ENCODE measurements at regions not wholly inside any gene's neighbourhood (a gene's known extent, or its start where the extent isn't known, plus 50 kb on each side); places are given as distances from the start of the nearest gene placed in this dataset.

DNA sequence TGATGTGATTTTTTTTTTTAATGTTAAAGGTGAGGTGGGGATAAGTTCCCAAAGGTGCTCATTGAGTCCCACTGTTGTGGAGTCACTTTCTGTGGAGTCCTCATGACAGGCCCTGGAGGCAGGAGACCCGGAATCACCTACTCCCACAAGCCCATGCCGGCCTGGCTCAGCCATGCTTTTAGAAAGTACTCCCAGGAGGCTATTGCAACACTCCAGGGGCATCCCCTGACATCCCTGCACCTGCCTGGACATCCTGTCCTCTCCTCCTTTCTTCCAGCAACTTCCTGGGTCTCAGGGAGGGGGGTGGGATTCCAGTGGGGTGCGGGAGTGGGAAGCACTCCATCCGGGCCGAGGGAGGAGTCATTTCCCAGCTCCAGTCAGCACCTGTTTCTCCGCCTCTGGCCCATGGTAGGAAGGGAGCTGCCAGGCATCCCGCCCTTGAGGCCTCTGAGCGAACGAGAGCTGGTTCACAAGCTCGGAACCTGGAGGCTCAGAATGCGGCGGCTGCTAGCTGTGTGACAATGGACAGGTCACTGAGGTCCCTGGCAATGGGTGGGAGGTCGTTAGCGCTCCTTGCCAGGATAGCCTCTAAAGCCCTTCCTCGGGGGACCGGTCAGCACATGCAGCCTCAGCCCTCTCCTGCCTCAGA is 163.9 kb upstream of the ID2 start:
- Histone ChIP-seq H3K4me1 (ENCODE audit: control insufficient read depth, insufficient read depth, low read length) (no peaks in the 10 kb centered on the region), H3K9me3 (ENCODE audit: control insufficient read depth, low read length) (no peaks in the 10 kb centered on the region), H3K9ac (ENCODE audit: extremely low read depth, low read length, poor library complexity, severe bottlenecking) (no peak overlapping the region), H3K36me3 (ENCODE audit: control insufficient read depth, insufficient read depth, low read length) (no peaks in the 10 kb centered on the region), H3K27ac (ENCODE audit: low read depth, low read length) (no peak overlapping the region), H3K27me3 (ENCODE audit: control insufficient read depth, insufficient read depth, low read length, poor library complexity, severe bottlenecking) (no peaks in the 10 kb centered on the region), H3K4me3 (ENCODE audit: low read length) (no peak overlapping the region)
- H3K27ac Mint-ChIP-seq = no peak overlapping the region
- no peak overlapping the region for H3K4me3 Mint-ChIP-seq
- no peaks in the 10 kb centered on the region for H3K27me3 Mint-ChIP-seq (ENCODE audit: insufficient read depth)
- WGBS, 2 experiments (ENCODE audit: insufficient coverage in 1 of 2, insufficient read length in 1 of 2) = 85 to 90% methylated on average over 7 to 16 of the region's 16 CpGs
- H3K4me1 Mint-ChIP-seq = peaks cover 7% of the 10 kb centered on the region
- no peak for DNase-seq
- H3K36me3 Mint-ChIP-seq (ENCODE audit: low read depth) = no peaks in the 10 kb centered on the region
- TF ChIP-seq, protein P1, sequence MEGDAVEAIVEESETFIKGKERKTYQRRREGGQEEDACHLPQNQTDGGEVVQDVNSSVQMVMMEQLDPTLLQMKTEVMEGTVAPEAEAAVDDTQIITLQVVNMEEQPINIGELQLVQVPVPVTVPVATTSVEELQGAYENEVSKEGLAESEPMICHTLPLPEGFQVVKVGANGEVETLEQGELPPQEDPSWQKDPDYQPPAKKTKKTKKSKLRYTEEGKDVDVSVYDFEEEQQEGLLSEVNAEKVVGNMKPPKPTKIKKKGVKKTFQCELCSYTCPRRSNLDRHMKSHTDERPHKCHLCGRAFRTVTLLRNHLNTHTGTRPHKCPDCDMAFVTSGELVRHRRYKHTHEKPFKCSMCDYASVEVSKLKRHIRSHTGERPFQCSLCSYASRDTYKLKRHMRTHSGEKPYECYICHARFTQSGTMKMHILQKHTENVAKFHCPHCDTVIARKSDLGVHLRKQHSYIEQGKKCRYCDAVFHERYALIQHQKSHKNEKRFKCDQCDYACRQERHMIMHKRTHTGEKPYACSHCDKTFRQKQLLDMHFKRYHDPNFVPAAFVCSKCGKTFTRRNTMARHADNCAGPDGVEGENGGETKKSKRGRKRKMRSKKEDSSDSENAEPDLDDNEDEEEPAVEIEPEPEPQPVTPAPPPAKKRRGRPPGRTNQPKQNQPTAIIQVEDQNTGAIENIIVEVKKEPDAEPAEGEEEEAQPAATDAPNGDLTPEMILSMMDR (conservative IDR thresholded peaks at IDR 0.05) = no peak
- H3K9me3 Mint-ChIP-seq = no peaks in the 10 kb centered on the region

DNA sequence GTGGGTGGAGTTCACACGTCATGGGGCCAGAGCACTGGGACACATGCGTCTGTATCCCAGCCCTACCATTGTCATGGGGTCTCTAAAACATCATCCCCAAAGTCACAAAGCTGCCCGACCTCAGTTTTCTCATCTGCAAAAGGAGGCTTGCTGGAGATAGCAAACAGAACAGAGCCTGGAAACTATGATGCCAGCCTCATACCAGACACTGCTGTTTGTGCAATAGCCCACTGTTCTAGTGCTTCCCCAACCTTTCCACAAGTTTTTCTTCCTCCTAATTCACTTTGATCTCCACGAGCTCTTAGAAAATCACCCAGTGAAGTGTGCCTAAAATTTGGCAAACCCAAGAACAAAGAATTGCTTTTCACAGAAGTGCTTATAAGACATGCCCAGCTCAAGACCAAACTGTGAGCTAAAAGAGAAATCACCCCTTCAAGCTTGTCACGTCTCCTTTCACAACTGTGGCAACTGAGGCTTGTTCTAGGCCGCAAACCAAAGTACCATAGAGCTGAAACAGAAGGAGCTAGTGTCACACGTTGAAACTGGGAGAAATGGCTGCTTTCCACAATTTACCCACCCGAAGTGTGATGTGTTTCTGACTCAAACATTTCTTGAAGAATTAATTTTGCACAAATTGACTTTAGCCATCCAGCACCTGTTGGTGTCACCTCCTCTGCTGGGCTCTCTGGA is 162.7 kb upstream of the ID2 start:
- no peak overlapping the region for H3K27ac ChIP-seq (ENCODE audit: low read depth, low read length)
- Mint-ChIP-seq H3K36me3 (ENCODE audit: low read depth) (no peaks in the 10 kb centered on the region), H3K9me3 (no peaks in the 10 kb centered on the region), H3K4me1 (peaks cover 7% of the 10 kb centered on the region), H3K27ac (no peak overlapping the region), H3K4me3 (no peak overlapping the region), H3K27me3 (ENCODE audit: insufficient read depth) (no peaks in the 10 kb centered on the region)
- no peak for DNase-seq
- no peaks in the 10 kb centered on the region for H3K9me3 ChIP-seq (ENCODE audit: control insufficient read depth, low read length)
- TF ChIP-seq, protein P1 (conservative IDR thresholded peaks at IDR 0.05) = no peak
- no peaks in the 10 kb centered on the region for H3K36me3 ChIP-seq (ENCODE audit: control insufficient read depth, insufficient read depth, low read length)
- H3K9ac ChIP-seq (ENCODE audit: extremely low read depth, low read length, poor library complexity, severe bottlenecking) = no peak overlapping the region
- no peaks in the 10 kb centered on the region for H3K4me1 ChIP-seq (ENCODE audit: control insufficient read depth, insufficient read depth, low read length)
- no peak overlapping the region for H3K4me3 ChIP-seq (ENCODE audit: low read length)
- no peaks in the 10 kb centered on the region for H3K27me3 ChIP-seq (ENCODE audit: control insufficient read depth, insufficient read depth, low read length, poor library complexity, severe bottlenecking)
- WGBS, 2 experiments (ENCODE audit: insufficient coverage in 1 of 2, insufficient read length in 1 of 2) = 88 to 89% methylated on average over 8 of the region's 8 CpGs

DNA sequence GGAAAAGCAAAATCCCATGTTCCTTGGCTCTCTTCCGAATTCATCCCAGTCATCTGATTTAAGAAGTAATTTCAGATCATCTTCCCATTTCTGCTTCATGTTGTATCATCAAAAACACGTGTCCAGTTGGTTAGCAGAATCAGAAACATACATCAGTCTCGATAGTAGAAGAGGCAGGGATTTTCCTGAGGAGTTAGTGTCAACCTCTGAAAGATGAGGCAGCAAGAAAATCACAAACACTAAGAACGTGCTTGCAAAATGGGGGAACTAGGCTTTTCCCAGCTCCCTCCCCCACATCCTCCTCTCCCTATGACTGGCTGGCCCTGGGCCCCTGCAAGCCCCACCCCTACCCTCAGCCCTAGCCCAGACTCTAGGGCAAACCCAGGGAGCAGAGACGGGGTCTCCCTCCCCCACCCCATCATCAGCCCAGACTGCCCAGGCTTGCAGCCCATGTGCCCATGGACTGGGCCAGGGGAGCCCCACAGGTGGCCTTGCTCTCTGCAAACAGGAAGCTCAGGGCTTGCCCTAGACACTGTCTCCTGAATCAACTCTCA is 161.0 kb upstream of the ID2 start:
- H3K36me3 Mint-ChIP-seq (ENCODE audit: low read depth) = no peaks in the 10 kb centered on the region
- H3K27ac Mint-ChIP-seq = no peak overlapping the region
- no peak overlapping the region for H3K4me3 Mint-ChIP-seq
- no peaks in the 10 kb centered on the region for H3K9me3 ChIP-seq (ENCODE audit: control insufficient read depth, low read length)
- peaks cover 2% of the 10 kb centered on the region for H3K4me1 ChIP-seq (ENCODE audit: control insufficient read depth, insufficient read depth, low read length)
- H3K9ac ChIP-seq (ENCODE audit: extremely low read depth, low read length, poor library complexity, severe bottlenecking) = no peak overlapping the region
- no peaks in the 10 kb centered on the region for H3K36me3 ChIP-seq (ENCODE audit: control insufficient read depth, insufficient read depth, low read length)
- H3K4me3 ChIP-seq (ENCODE audit: low read length) = no peak overlapping the region
- no peak overlapping the region for H3K27ac ChIP-seq (ENCODE audit: low read depth, low read length)
- WGBS, 2 experiments (ENCODE audit: insufficient coverage in 1 of 2, insufficient read length in 1 of 2) = 93 to 95% methylated on average over 3 to 5 of the region's 5 CpGs
- H3K9me3 Mint-ChIP-seq = no peaks in the 10 kb centered on the region
- no peaks in the 10 kb centered on the region for H3K27me3 ChIP-seq (ENCODE audit: control insufficient read depth, insufficient read depth, low read length, poor library complexity, severe bottlenecking)
- DNase-seq = no peak
- no peaks in the 10 kb centered on the region for H3K27me3 Mint-ChIP-seq (ENCODE audit: insufficient read depth)
- peaks cover 12% of the 10 kb centered on the region for H3K4me1 Mint-ChIP-seq
- TF ChIP-seq, protein P1 (conservative IDR thresholded peaks at IDR 0.05) = no peak

Data from endodermal cell (in vitro differentiated cells).